ENCODE measurements at regions not wholly inside any gene's neighbourhood (a gene's known extent, or its start where the extent isn't known, plus 50 kb on each side); places are given as distances from the start of the nearest gene placed in this dataset.

- DNase-seq (ENCODE audit: low spot score) = no peak
Observed at GRCh38 chr13:29654843-29655547, 59.5 kb upstream of the SLC7A1 start.

DNA sequence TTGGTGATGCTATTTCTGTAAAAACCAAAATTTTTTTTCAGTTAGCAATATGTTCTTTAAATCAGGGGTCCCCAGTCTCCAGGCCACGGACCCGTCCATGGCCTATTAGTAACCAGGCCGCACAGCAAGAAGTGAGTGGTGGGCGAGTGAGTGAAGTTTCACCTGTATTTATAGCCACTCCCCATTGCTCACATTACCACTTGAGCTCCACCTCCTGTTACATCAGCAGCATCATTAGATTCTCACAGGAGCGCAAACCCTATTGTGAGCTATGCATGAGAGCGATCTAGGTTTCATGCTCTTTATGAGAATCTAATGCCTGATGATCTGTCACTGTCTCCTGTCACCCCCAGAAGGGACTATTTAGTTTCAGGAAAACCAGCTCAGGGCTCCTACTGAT, 58.9 kb upstream of the SLC7A1 start:
- no peak for DNase-seq (ENCODE audit: low spot score)

DNA sequence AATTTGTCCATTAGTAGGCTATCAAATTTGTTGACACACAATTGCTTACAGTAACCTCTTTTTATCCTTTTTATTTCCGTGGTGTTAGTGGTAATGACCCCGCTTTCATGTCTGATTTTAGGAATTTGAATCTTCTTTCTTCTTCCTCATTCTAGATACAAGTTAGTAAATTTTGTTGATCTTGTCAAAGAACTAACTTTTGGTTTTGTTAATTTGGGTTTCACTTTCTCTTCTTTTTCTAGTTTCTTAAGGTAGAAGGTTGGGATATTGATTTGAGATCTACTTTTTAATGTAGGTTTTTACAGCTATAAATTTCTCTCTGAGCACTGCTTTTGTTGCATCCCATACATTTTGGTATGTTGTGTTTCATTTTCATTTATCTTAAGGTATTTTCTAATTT, 53.3 kb upstream of the SLC7A1 start:
- DNase-seq (ENCODE audit: low spot score) = no peak

Measured in CD4-positive, alpha-beta T cell treated with Interleukin-15 for 4 hours (primary cell).